ENCODE measurements at regions not wholly inside any gene's neighbourhood (a gene's known extent, or its start where the extent isn't known, plus 50 kb on each side); places are given as distances from the start of the nearest gene placed in this dataset.

DNA sequence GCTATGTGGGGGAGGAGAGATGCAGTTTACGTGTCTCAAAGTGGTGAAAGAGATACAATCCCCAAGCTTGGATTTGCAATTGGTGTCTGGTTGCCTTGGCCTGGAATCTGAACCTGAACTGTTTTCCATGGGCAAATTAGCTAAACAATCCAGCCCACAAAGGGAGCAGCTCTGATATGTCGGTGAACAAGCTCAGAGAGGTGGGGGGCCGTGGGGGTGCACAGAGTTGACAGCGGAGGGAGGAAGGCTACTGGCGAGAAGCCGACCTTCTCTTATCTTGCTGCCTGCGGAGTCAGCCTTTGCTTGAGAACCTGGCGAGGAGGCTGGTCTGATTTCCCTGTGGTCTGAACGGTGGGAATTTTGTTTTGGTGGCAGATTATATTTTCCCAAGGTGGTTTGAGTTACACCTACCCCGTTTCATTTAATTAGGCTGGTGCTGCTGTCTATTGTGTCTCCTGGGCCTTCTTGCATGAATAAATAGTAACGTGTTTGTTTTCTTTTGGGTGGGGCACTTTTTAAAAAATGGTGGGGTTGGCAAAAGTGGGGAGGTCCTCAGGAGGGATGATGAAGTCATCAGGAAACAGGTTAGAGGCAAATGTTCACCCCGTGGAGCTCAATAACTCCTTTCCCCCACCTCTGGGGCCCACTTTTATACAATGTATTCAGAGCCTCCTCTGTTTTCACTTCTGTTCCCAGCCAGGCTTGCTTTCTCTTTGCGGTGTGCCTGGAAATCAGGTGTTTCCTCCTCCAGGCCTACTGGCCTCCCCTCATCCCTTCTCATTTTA, 80.9 kb upstream of the IGFBP5 start:
- Histone ChIP-seq H3K9me2 (replicated peaks; ENCODE audit: insufficient read depth, low read length) (no peaks in the 10 kb centered on the region), H2AFZ (ENCODE audit: low read depth, low read length, severe bottlenecking) (no peak overlapping the region)
- TF ChIP-seq, protein P1, sequence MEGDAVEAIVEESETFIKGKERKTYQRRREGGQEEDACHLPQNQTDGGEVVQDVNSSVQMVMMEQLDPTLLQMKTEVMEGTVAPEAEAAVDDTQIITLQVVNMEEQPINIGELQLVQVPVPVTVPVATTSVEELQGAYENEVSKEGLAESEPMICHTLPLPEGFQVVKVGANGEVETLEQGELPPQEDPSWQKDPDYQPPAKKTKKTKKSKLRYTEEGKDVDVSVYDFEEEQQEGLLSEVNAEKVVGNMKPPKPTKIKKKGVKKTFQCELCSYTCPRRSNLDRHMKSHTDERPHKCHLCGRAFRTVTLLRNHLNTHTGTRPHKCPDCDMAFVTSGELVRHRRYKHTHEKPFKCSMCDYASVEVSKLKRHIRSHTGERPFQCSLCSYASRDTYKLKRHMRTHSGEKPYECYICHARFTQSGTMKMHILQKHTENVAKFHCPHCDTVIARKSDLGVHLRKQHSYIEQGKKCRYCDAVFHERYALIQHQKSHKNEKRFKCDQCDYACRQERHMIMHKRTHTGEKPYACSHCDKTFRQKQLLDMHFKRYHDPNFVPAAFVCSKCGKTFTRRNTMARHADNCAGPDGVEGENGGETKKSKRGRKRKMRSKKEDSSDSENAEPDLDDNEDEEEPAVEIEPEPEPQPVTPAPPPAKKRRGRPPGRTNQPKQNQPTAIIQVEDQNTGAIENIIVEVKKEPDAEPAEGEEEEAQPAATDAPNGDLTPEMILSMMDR (IDR thresholded peaks at IDR 0.05; ENCODE audit: insufficient read depth, low read length, poor library complexity, severe bottlenecking) = no peak
- no peak for TF ChIP-seq EZH2phosphoT487 (conservative IDR thresholded peaks at IDR 0.05; ENCODE audit: low read length)

DNA sequence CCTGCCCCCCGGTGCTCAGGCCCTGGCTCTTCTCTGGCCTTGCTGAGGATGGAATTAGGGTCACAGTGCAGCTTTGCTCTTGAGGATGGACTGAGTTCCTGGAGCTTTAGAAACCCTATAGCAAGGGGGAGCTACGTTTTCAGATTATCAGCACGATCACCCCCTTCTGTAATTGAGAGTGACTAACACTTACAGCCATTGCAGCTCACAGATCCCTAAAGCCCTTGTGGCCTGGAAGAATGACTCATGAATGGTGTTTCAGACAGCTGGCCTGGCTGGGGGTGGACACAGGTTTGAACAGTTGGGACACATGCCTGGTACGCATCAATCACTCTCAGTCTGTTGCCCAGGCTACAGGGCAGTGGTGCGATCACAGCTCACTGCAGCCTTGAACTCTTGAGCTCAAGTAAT, 79.7 kb upstream of the IGFBP5 start:
- Histone ChIP-seq H3K9me3 (ENCODE audit: insufficient read depth, low read length) (no peaks in the 10 kb centered on the region), H4K20me1 (ENCODE audit: low read depth, low read length) (no peaks in the 10 kb centered on the region), H3K4me2 (ENCODE audit: low read depth, low read length, poor library complexity, severe bottlenecking) (no peak overlapping the region), H3K36me3 (ENCODE audit: low read length) (no peaks in the 10 kb centered on the region), H2AFZ (ENCODE audit: low read depth, low read length, severe bottlenecking) (no peak overlapping the region), H3K27ac (ENCODE audit: low read depth, low read length) (no peak overlapping the region), H3K9me2 (replicated peaks; ENCODE audit: insufficient read depth, low read length) (no peaks in the 10 kb centered on the region), H3K79me2 (ENCODE audit: insufficient read depth, low read length) (no peaks in the 10 kb centered on the region), H3K4me3 (ENCODE audit: insufficient read depth, low read length, poor library complexity, severe bottlenecking) (no peak overlapping the region), H3K27me3 (ENCODE audit: low read length) (no peaks in the 10 kb centered on the region), H3K9ac (ENCODE audit: low read length) (no peak overlapping the region), H3F3A (ENCODE audit: insufficient read depth) (no peaks in the 10 kb centered on the region)
- TF ChIP-seq, protein P1 (IDR thresholded peaks at IDR 0.05; ENCODE audit: insufficient read depth, low read length, poor library complexity, severe bottlenecking) = no peak
- TF ChIP-seq EZH2phosphoT487 (conservative IDR thresholded peaks at IDR 0.05; ENCODE audit: low read length) = no peak

More for the DNA sequence above, 80.9 kb upstream of the IGFBP5 start:
- Histone ChIP-seq H3K4me2 (ENCODE audit: low read depth, low read length, poor library complexity, severe bottlenecking) (no peak overlapping the region), H3F3A (ENCODE audit: insufficient read depth) (no peaks in the 10 kb centered on the region), H4K20me1 (ENCODE audit: low read depth, low read length) (no peaks in the 10 kb centered on the region), H3K27ac (ENCODE audit: low read depth, low read length) (no peak overlapping the region), H3K4me3 (ENCODE audit: insufficient read depth, low read length, poor library complexity, severe bottlenecking) (no peak overlapping the region), H3K9me3 (ENCODE audit: insufficient read depth, low read length) (no peaks in the 10 kb centered on the region), H3K79me2 (ENCODE audit: insufficient read depth, low read length) (no peaks in the 10 kb centered on the region), H3K36me3 (ENCODE audit: low read length) (no peaks in the 10 kb centered on the region), H3K9ac (ENCODE audit: low read length) (no peak overlapping the region), H3K27me3 (ENCODE audit: low read length) (no peaks in the 10 kb centered on the region)

DNA sequence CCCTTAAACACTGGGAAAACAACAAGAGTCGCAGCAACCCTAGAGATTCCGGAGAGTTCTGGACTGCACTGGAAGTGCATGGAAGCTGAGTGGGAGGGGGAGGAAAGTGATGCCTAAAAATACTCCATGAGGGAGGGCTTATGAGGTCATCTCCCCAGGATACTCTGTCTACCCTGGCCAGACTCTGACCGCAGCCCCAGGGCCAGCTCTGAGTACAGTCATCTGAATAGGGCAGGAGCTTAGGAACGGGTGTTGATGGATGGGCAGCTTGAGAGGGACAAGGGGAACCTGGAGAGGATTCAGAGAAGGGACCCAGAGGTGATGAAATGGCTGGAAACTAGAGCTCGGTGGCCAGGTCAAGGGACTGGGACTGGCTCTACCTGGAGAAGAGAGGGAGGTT, 79.3 kb upstream of the IGFBP5 start:
- Histone ChIP-seq H3K9me3 (ENCODE audit: insufficient read depth, low read length) (no peaks in the 10 kb centered on the region), H3F3A (ENCODE audit: insufficient read depth) (no peaks in the 10 kb centered on the region), H2AFZ (ENCODE audit: low read depth, low read length, severe bottlenecking) (no peak overlapping the region), H3K9ac (ENCODE audit: low read length) (no peak overlapping the region), H3K27me3 (ENCODE audit: low read length) (no peaks in the 10 kb centered on the region), H3K4me2 (ENCODE audit: low read depth, low read length, poor library complexity, severe bottlenecking) (no peak overlapping the region), H3K36me3 (ENCODE audit: low read length) (no peaks in the 10 kb centered on the region), H3K79me2 (ENCODE audit: insufficient read depth, low read length) (no peaks in the 10 kb centered on the region), H4K20me1 (ENCODE audit: low read depth, low read length) (no peaks in the 10 kb centered on the region), H3K9me2 (replicated peaks; ENCODE audit: insufficient read depth, low read length) (no peaks in the 10 kb centered on the region), H3K4me3 (ENCODE audit: insufficient read depth, low read length, poor library complexity, severe bottlenecking) (no peak overlapping the region), H3K27ac (ENCODE audit: low read depth, low read length) (no peak overlapping the region)
- TF ChIP-seq EZH2phosphoT487 (conservative IDR thresholded peaks at IDR 0.05; ENCODE audit: low read length) = no peak
- TF ChIP-seq, protein P1 (IDR thresholded peaks at IDR 0.05; ENCODE audit: insufficient read depth, low read length, poor library complexity, severe bottlenecking) = no peak

All from SU-DHL-6 (cell line).